ENCODE measurements at regions not wholly inside any gene's neighbourhood (a gene's known extent, or its start where the extent isn't known, plus 50 kb on each side); places are given as distances from the start of the nearest gene placed in this dataset.

DNA sequence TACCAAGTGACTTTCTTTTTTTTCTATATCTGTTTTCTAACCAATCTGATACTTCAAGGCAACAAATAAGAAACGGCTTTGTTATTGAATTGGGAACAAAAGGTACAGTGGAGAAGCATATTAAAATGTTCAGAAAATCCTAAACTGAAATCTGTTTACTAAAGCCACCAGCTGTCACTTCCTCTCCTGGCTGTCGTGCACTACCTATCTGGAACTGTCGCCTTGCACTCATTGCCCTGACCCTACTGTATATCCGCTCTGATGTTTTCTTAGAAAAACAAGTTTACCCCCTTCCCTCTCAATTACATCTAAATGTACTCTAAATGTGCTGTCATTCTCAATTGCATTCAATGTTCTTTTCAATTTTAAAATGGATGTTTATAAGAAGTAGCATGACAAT is 439.8 kb upstream of the ARRDC4 start:
- TF ChIP-seq, protein P1, sequence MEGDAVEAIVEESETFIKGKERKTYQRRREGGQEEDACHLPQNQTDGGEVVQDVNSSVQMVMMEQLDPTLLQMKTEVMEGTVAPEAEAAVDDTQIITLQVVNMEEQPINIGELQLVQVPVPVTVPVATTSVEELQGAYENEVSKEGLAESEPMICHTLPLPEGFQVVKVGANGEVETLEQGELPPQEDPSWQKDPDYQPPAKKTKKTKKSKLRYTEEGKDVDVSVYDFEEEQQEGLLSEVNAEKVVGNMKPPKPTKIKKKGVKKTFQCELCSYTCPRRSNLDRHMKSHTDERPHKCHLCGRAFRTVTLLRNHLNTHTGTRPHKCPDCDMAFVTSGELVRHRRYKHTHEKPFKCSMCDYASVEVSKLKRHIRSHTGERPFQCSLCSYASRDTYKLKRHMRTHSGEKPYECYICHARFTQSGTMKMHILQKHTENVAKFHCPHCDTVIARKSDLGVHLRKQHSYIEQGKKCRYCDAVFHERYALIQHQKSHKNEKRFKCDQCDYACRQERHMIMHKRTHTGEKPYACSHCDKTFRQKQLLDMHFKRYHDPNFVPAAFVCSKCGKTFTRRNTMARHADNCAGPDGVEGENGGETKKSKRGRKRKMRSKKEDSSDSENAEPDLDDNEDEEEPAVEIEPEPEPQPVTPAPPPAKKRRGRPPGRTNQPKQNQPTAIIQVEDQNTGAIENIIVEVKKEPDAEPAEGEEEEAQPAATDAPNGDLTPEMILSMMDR (IDR thresholded peaks at IDR 0.05), result no peak
- TF ChIP-seq POLR2AphosphoS5 (IDR thresholded peaks at IDR 0.05), result no peak

Measured in prostate gland (tissue), 2 donors.